HG03457 (cell line): ENCODE measurements at regions not wholly inside any gene's neighbourhood (a gene's known extent, or its start where the extent isn't known, plus 50 kb on each side); places are given as distances from the start of the nearest gene placed in this dataset.

Experiments used
- ATAC-seq: cut with Tn5 transposase; IDR thresholded peaks from one replicate; pipeline ENCODE4 v1.9.1; 2021; ENCODE audit warnings: moderate number of reproducible peaks; ENCODE audit not compliant: unreplicated experiment

DNA sequence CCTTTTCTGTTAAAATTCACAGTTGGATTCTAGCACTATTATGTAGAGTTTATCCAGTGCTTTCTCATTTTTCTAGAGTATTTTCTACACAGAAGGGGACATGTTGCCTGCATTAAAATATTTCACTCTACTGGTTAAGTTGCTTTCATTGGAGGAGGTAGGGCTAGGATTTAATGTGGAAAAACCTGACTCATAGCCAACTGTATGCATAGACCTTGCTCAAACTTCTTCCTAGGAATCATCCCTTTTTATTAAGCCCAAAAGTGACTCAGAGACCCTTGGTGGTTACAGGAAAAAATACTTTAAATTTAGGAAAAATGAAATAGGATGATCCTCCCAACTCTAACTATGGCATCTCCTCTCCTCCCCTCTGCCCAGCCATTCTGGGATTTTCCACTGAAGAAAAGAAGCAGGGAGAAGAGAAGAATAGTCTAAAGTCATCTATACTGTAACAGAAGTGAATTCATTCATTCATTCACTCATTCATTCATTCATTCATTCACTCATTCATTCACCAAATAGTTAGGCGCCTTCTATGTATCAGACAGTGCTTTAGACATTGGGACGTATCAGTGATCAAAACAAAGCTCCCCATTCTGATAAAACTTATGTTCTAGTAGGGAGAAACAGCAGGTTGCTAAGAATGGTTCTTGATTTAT is 109.0 kb upstream of the HTR2A start:
- ATAC-seq: no peak

- no peak for ATAC-seq
Observed at GRCh38 chr13:47004540-47004939, 107.7 kb upstream of the HTR2A start.

- ATAC-seq: no peak
Observed at GRCh38 chr13:47004027-47004426, 107.2 kb upstream of the HTR2A start.

DNA sequence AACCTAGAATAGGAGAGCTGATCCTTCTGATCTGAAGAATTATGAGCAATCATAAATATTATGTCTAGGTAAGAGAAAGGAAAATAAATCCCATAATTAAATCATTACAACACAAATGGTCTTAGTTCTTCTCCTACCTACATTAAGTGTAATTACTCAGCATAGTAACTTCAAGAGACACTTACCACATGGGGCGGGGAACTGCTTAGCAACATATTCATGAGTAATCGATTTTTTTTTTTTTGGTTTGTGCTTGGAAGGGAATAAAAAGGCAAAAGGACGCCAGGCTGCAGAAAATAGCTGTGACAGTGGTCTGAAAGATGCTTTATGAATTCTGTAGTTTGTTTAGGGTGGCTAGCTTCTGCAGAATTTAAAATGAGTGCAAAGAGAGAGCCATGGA is 103.3 kb upstream of the HTR2A start:
- no peak for ATAC-seq

DNA sequence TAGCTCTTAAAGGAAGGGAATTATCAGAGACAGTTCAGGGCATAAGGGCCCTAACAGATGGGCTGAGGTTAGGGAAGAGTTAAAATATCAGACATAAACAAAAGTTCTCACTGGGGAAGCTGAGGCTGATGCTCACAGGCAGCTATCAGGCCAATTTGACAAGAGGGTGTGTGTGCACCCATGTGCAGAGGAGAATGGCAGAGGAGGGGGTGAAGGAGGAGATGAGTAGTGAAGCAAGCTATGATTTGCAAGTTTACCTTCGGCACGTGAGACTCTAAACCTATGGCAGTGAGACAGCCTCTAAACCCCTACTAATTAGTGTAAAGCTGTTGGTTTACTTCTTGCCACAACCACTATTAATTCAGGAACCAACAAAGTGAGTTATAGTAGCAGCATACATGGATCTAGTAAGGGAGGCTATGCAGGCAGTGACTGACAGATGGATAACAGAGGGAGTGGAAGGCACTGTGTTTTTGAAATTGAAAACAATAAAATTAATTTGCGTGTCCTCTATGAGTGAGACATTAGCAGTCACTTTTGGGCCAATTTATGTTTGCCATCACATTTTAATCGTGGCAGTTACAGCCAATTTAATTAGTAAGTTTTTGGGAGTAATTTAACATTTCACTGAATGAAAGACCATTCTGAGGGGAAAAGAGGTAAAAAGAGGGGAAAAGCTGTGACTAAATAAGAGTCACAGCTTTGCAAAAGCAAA is 99.6 kb upstream of the HTR2A start:
- ATAC-seq: no peak

DNA sequence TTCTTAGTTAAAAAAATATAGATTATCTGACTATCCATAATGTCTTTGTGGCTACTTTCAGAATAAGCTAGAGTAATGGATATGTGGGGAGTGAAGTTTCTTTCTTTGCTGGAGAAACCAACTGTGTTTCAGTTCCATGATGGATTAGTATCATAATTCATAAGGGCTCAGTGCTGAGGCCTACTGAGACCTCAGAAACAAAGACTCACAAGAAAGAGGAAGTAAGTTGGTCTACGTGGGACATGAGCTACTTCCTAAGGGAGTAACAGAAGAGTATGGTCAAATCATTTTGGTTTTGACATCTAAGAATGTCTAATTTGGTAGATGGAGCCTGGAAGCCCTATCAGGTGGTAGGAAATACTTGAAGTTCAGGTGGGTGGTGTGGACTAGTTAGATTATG is 99.0 kb upstream of the HTR2A start:
- peak; percentile 90 for ATAC-seq

DNA sequence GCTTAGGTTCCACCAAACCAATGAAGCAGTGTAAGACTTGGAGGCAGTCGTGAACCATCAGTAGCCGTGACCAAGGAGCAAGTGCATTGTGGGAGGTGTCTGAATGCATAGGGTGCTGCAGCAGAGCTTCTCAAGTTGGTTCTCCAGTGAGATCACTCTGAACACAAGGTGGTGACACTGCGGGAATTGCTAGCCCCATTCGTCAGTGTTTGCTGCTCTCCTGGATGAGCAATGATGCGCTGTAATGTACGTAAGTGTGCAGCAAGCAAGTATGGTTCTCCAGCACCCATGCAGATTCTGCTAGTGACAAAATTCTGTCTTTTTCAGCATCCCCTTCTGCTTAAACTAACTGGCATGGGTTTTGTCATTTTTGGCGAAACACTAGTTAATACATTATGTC is 97.6 kb upstream of the HTR2A start:
- no peak for ATAC-seq

GRCh38 chr13:46992383-46992952 is 95.6 kb upstream of the HTR2A start:
- ATAC-seq: no peak

DNA sequence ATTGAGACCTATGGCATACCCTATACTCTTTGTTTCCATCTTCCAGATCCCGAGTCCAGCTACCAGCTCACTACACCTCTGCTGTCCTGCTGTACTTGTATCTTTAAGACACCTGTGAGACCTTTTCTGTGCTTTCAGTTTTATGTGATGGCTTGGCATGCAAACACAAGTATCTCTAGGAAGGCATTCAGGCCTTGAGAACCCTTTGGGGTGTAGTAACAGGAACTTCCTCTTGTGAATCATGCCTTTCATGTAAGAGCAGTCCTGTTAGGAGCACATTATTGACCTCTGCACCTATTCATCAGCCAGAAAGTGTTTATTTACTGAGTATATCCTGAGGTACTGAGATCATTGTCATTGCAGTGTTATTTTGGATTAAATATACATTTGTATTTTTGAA is 87.0 kb upstream of the HTR2A start:
- peak; percentile 64 for ATAC-seq

DNA sequence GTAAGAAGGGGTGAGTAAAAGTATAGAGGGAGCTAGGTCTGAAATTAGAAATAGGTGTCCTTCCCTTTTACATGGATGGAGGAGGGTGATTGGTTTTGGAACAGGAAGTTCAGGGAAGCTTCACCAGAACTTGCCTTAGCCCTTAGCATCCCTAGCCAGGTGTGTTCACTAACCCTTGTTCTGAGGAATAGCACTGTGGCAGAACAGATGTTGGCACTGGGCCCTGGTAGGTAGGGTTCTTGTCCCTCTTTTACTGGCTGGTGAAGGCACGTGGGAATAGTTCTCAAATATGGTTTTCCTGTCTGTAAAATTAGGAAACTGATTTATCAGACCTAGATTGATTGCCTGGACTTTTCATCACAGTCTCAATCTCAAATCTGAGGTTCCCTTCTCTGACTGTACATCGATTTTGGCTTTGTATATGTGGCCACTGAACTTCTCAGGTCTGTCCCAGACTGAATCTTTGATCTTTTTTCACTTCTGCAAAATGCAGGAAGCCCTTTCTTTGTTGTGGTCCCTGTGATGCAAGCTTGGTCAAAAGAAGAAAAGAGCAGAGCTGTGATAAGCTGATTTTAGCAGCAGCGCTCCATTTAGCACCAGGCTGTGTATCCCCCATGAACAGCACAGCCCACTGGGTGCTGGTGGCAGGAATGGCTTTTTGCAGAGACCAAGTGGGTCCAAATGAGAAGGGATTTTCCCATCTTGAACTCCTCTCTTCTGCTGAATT is 86.2 kb upstream of the HTR2A start:
- ATAC-seq: peak; percentile 88

GRCh38 chr13:46975173-46975572 is 78.3 kb upstream of the HTR2A start:
- ATAC-seq: no peak

- no peak for ATAC-seq
Observed at GRCh38 chr13:46968450-46968849, 71.6 kb upstream of the HTR2A start.

- no peak for ATAC-seq
Observed at GRCh38 chr13:46964789-46965527, 68.1 kb upstream of the HTR2A start.

DNA sequence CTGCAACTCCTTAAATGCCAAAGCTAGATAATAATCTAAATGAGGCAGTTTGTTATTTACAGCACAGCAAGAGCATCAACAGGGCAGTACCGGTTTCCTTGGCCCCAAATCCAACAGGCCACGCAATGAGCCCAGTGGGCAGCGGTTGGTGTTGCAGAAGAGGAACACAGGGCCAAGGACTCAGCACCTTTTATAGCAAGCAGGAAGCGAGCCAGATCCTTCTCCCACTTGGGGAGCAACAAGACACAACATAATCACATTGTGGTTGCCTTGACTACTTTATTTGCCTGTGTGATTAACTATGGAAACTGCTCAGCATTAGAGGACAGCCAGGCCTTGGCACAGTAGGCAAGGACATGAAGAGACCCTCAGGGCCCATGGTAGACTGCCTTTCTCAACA is 67.1 kb upstream of the HTR2A start:
- no peak for ATAC-seq

GRCh38 chr13:46962281-46962941 is 65.6 kb upstream of the HTR2A start:
- ATAC-seq: no peak

DNA sequence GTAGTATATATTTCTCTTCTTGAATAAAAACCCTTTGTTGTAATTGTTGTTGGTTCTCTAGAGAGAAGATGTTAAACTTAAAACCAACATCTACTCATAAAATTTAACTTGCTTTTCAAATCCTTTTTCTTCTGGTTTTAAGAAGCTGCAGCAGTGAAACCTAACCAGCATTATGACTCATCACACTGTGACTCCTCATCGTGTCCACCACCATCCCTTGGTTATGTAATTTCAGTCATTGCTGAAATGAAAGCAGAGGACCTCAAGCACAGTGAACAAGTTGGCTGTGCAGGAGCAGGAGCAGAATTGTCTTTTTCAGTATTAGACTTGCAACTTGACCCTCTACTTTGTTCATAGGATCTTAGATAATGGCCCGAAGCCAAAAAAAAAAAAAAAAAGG is 64.9 kb upstream of the HTR2A start:
- ATAC-seq: peak; percentile 96

DNA sequence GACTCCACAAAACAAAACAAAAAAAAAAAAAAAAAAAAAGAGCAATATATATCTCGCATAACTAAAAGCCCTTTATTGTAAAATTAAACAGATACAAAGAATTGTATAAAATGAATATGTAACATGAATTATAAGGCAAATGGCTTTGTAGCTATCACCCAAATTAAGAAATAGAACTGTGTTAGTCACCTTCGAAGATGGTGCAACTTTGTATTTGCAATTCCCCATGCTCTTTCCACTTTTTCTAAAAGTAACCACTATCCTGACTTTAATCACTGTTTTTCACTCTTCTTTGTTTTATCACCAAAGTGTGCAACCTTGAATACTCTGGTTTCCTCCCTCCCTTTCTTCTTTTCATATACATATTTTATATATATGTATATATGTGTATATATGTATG is 57.1 kb upstream of the HTR2A start:
- ATAC-seq: no peak

GRCh38 chr13:46953331-46953730 is 56.5 kb upstream of the HTR2A start:
- ATAC-seq: no peak

DNA sequence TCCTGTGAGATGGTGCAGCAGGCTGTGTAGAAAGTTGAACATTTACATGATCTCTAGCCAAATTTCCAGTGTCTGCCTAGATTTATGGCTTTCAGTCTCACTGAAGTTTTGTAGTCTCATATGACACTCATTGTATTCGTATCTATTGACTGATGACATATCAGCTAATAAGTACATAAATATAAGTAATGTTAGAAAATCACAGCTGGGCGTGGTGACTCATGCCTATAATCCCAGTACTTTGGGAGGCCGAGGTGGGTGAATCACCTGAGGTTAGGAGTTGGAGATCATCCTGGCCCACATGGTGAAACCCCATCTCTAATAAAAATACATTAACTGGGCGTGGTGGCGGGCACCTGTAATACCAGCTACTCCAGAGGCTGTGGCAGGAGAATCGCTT is 54.7 kb upstream of the HTR2A start:
- ATAC-seq: no peak

DNA sequence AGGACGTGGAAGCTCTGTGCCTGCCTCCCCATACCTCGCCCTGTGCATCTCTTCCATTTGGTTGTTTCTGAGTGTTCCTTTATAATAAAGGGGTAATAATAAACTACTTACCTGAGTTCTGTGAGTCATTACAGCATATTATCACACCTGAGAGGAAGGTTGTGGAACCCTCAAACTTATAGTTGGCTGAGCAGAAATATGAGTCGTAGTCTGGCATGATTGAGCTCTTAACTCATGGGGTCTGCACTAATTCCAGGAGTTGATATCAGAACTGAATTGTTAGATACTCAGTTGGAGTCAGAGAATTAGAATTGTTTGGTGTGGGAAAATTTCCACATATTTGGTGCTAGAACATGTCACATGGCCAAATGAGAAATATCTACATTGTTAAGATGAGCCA is 52.4 kb upstream of the HTR2A start:
- no peak for ATAC-seq

DNA sequence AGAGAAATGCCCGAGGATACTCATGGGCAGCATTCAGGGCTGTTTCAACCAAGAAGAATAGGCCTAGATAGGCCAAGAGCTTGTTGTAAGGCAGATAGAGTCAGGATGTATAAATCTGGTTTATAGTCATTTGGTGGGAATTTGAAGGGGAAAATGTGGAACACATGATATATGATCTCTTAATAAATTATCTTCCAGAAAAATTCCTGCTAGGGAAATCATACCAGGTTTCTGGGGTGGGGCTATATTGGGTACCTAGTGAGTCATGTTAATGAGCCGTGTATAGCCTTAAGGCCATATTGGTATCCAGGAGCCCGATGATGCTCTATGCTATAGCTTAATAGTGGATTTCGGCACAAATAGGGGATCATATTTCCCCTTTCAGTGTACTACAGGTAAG is 51.5 kb upstream of the HTR2A start:
- ATAC-seq: no peak
